IPS-NIHi7 (cell line): ENCODE measurements at regions not wholly inside any gene's neighbourhood (a gene's known extent, or its start where the extent isn't known, plus 50 kb on each side); places are given as distances from the start of the nearest gene placed in this dataset.
"Not testable (repeated sequence)": the region's sequence is repeated elsewhere in the genome, so short reads cannot be mapped to it uniquely, and the experiment has no call there.

Experiments
- DNase-seq: peaks from one replicate; pipeline ENCODE4 v3.0.0; 2012; ENCODE audit warnings: mixed read lengths; ENCODE audit errors: extremely low spot score

GRCh38 chr10:127610816-127611215 is 61.7 kb downstream of the NPS start:
- no peak for DNase-seq

- DNase-seq: no peak
These were observed 65.4 kb downstream of the NPS start for GRCh38 chr10:127614484-127615017.

- no peak for DNase-seq
These were observed 69.7 kb downstream of the NPS start for GRCh38 chr10:127618797-127619196.

GRCh38 chr10:127619546-127620325 is 70.6 kb downstream of the NPS start:
- no peak for DNase-seq

- DNase-seq: no peak
These were observed 86.8 kb downstream of the NPS start for GRCh38 chr10:127635882-127636281.

- no peak for DNase-seq
These were observed 88.1 kb upstream of the FOXI2 start for GRCh38 chr10:127648885-127649284.

GRCh38 chr10:127649642-127650041 is 87.3 kb upstream of the FOXI2 start:
- peak; percentile 65 for DNase-seq

GRCh38 chr10:127657056-127657455 is 79.9 kb upstream of the FOXI2 start:
- DNase-seq: no peak

GRCh38 chr10:127676430-127676829 is 60.6 kb upstream of the FOXI2 start:
- not testable (repeated sequence) for DNase-seq

GRCh38 chr10:127678091-127678490 is 58.9 kb upstream of the FOXI2 start:
- no peak for DNase-seq

GRCh38 chr10:127679642-127680255 is 57.2 kb upstream of the FOXI2 start:
- DNase-seq: no peak
